Uterus (tissue), 2 donors: ENCODE measurements at regions not wholly inside any gene's neighbourhood (a gene's known extent, or its start where the extent isn't known, plus 50 kb on each side); places are given as distances from the start of the nearest gene placed in this dataset.

ENCODE experiments used
- CTCF ChIP-seq, 4 experiments: fragments of 200-600 bp in 2 of 4; fragments of 450-650 bp in 2 of 4; sonication (generic) in 2 of 4; IDR thresholded peaks; one replicate each; pipeline ENCODE4 v1.5.1; 2016 to 2019; ENCODE audit warnings: antibody characterized with exemption in 4 of 4, mild to moderate bottlenecking in 2 of 4, moderate library complexity in 1 of 4
- POLR2A ChIP-seq, 2 donors: fragments of 450-650 bp; IDR thresholded peaks; one replicate each; pipeline ENCODE4 v1.6.1; 2016; ENCODE audit warnings: antibody characterized with exemption in 2 of 2, mild to moderate bottlenecking in 1 of 2, moderate library complexity in 1 of 2

GRCh38 chr10:33087152-33087551, 129.1 kb upstream of the ITGB1 start:
- TF ChIP-seq CTCF (IDR thresholded peaks at IDR 0.05) (no peak), POLR2A (IDR thresholded peaks at IDR 0.05) (no peak)
